Activated T-helper 2 cell treated with anti-CD3 and anti-CD28 coated beads, Interferon-gamma antibody, Interleukin-2, Interleukin-4, amounts not matched to agents 10 μg/mL and 5 μg/mL and 100 μg/mL, durations not matched to agents 14 hours and 24 hours and 36 hours (primary cell): ENCODE measurements at regions not wholly inside any gene's neighbourhood (a gene's known extent, or its start where the extent isn't known, plus 50 kb on each side); places are given as distances from the start of the nearest gene placed in this dataset.
"Not testable (repeated sequence)": the region's sequence is repeated elsewhere in the genome, so short reads cannot be mapped to it uniquely, and the experiment has no call there.

Experiments used
- DNase-seq: peaks from one replicate; pipeline ENCODE4 v3.0.0; 2021; ENCODE audit warnings: low spot score
- H3K27ac Mint-ChIP-seq: one replicate; pipeline ENCODE4 v1.8.0; 2021; ENCODE audit warnings: mixed read lengths
- H3K27me3 Mint-ChIP-seq: one replicate; pipeline ENCODE4 v1.8.0; 2021; ENCODE audit warnings: low read depth, mixed read lengths
- H3K36me3 Mint-ChIP-seq: one replicate; pipeline ENCODE4 v1.8.0; 2021; ENCODE audit warnings: low read depth, mixed read lengths
- H3K4me1 Mint-ChIP-seq: one replicate; pipeline ENCODE4 v1.8.0; 2021; ENCODE audit warnings: low read depth, mixed read lengths
- H3K4me3 Mint-ChIP-seq: one replicate; pipeline ENCODE4 v1.8.0; 2021; ENCODE audit warnings: low read depth, mild to moderate bottlenecking, moderate library complexity, mixed read lengths
- H3K9me3 Mint-ChIP-seq: one replicate; pipeline ENCODE4 v1.8.0; 2021; ENCODE audit warnings: mixed read lengths
- intact Hi-C: fragments of 100-400 bp; cut with micrococcal nuclease; formaldehyde crosslinking; loops from one replicate; pipeline ENCODE4 v1.15.1; 2023

- no peak overlapping the region for H3K4me3 Mint-ChIP-seq
- DNase-seq, result no peak
- H3K4me1 Mint-ChIP-seq, result no peaks in the 10 kb centered on the region
- H3K27ac Mint-ChIP-seq, result no peak overlapping the region
- intact Hi-C loops, result no loop called here
- peaks cover 16% of the 10 kb centered on the region for H3K9me3 Mint-ChIP-seq
- no peaks in the 10 kb centered on the region for H3K27me3 Mint-ChIP-seq
- H3K36me3 Mint-ChIP-seq, result no peaks in the 10 kb centered on the region
These were observed 800.2 kb upstream of the MBL2 start for GRCh38 chr10:53572799-53573198.

- Mint-ChIP-seq H3K36me3 (no peaks in the 10 kb centered on the region), H3K4me3 (no peak overlapping the region), H3K4me1 (no peaks in the 10 kb centered on the region), H3K9me3 (peaks cover 29% of the 10 kb centered on the region), H3K27me3 (no peaks in the 10 kb centered on the region), H3K27ac (no peak overlapping the region)
- no peak for DNase-seq
- intact Hi-C loops, result no loop called here
These were observed 797.6 kb upstream of the MBL2 start for GRCh38 chr10:53570221-53570620.

- Mint-ChIP-seq H3K27ac (no peak overlapping the region), H3K27me3 (no peaks in the 10 kb centered on the region), H3K9me3 (peaks cover 30% of the 10 kb centered on the region), H3K4me1 (no peaks in the 10 kb centered on the region), H3K4me3 (no peak overlapping the region), H3K36me3 (no peaks in the 10 kb centered on the region)
- intact Hi-C loops, result no loop called here
- DNase-seq, result no peak
These were observed 796.9 kb upstream of the MBL2 start for GRCh38 chr10:53569455-53569854.

- Mint-ChIP-seq H3K27ac (no peak overlapping the region), H3K27me3 (no peaks in the 10 kb centered on the region), H3K36me3 (no peaks in the 10 kb centered on the region)
These were observed 776.1 kb upstream of the MBL2 start for GRCh38 chr10:53548664-53549063.

GRCh38 chr10:53547364-53547763 lies 774.8 kb upstream of the MBL2 start:
- no peak overlapping the region for H3K4me3 Mint-ChIP-seq
- no peaks in the 10 kb centered on the region for H3K36me3 Mint-ChIP-seq
- DNase-seq, result no peak
- intact Hi-C loops, result no loop called here
- no peaks in the 10 kb centered on the region for H3K4me1 Mint-ChIP-seq
- no peaks in the 10 kb centered on the region for H3K27me3 Mint-ChIP-seq
- peaks cover 18% of the 10 kb centered on the region for H3K9me3 Mint-ChIP-seq
- no peak overlapping the region for H3K27ac Mint-ChIP-seq

More at GRCh38 chr10:53548664-53549063, 776.1 kb upstream of the MBL2 start:
- DNase-seq, result no peak
- intact Hi-C loops, result no loop called here
- Mint-ChIP-seq H3K4me3 (no peak overlapping the region), H3K9me3 (peaks cover 14% of the 10 kb centered on the region), H3K4me1 (no peaks in the 10 kb centered on the region)

- intact Hi-C loops, result no loop called here
- H3K9me3 Mint-ChIP-seq, result peaks cover 24% of the 10 kb centered on the region
- no peak overlapping the region for H3K27ac Mint-ChIP-seq
- H3K36me3 Mint-ChIP-seq, result no peaks in the 10 kb centered on the region
- H3K4me3 Mint-ChIP-seq, result no peak overlapping the region
- DNase-seq, result no peak
- H3K27me3 Mint-ChIP-seq, result no peaks in the 10 kb centered on the region
- H3K4me1 Mint-ChIP-seq, result no peaks in the 10 kb centered on the region
These were observed 770.8 kb upstream of the MBL2 start for GRCh38 chr10:53543410-53543809.

- intact Hi-C loops, result no loop called here
- Mint-ChIP-seq H3K4me3 (no peak overlapping the region), H3K27me3 (no peaks in the 10 kb centered on the region), H3K9me3 (peaks cover 17% of the 10 kb centered on the region), H3K36me3 (no peaks in the 10 kb centered on the region), H3K27ac (no peak overlapping the region), H3K4me1 (no peaks in the 10 kb centered on the region)
- no peak for DNase-seq
These were observed 764.9 kb upstream of the MBL2 start for GRCh38 chr10:53537508-53537907.

- intact Hi-C loops, result no loop called here
- no peak for DNase-seq
- no peaks in the 10 kb centered on the region for H3K36me3 Mint-ChIP-seq
- H3K4me1 Mint-ChIP-seq, result no peaks in the 10 kb centered on the region
- H3K27me3 Mint-ChIP-seq, result no peaks in the 10 kb centered on the region
- no peak overlapping the region for H3K27ac Mint-ChIP-seq
- H3K9me3 Mint-ChIP-seq, result peaks cover 16% of the 10 kb centered on the region
- no peak overlapping the region for H3K4me3 Mint-ChIP-seq
These were observed 763.7 kb upstream of the MBL2 start for GRCh38 chr10:53536322-53536721.

GRCh38 chr10:53534428-53534827 lies 761.8 kb upstream of the MBL2 start:
- no peak overlapping the region for H3K27ac Mint-ChIP-seq

GRCh38 chr10:53528974-53529373 lies 756.4 kb upstream of the MBL2 start:
- intact Hi-C loops, result no loop called here
- DNase-seq, result no peak
- Mint-ChIP-seq H3K9me3 (peaks cover 9% of the 10 kb centered on the region), H3K4me1 (no peaks in the 10 kb centered on the region), H3K27me3 (no peaks in the 10 kb centered on the region), H3K4me3 (no peak overlapping the region), H3K27ac (no peak overlapping the region), H3K36me3 (no peaks in the 10 kb centered on the region)

More at GRCh38 chr10:53534428-53534827, 761.8 kb upstream of the MBL2 start:
- intact Hi-C loops, result no loop called here
- Mint-ChIP-seq H3K27me3 (no peaks in the 10 kb centered on the region), H3K4me3 (no peak overlapping the region), H3K4me1 (no peaks in the 10 kb centered on the region), H3K9me3 (peaks cover 9% of the 10 kb centered on the region), H3K36me3 (no peaks in the 10 kb centered on the region)
- no peak for DNase-seq

- Mint-ChIP-seq H3K36me3 (no peaks in the 10 kb centered on the region), H3K4me1 (no peaks in the 10 kb centered on the region), H3K27ac (no peak overlapping the region), H3K9me3 (peaks cover 27% of the 10 kb centered on the region), H3K4me3 (no peak overlapping the region), H3K27me3 (no peaks in the 10 kb centered on the region)
- intact Hi-C loops, result no loop called here
- DNase-seq, result no peak
These were observed 748.5 kb upstream of the MBL2 start for GRCh38 chr10:53521046-53521445.

- no peaks in the 10 kb centered on the region for H3K4me1 Mint-ChIP-seq
- peaks cover 30% of the 10 kb centered on the region for H3K9me3 Mint-ChIP-seq
- H3K36me3 Mint-ChIP-seq, result no peaks in the 10 kb centered on the region
- H3K27me3 Mint-ChIP-seq, result no peaks in the 10 kb centered on the region
- intact Hi-C loops, result no loop called here
- no peak for DNase-seq
- no peak overlapping the region for H3K27ac Mint-ChIP-seq
- H3K4me3 Mint-ChIP-seq, result no peak overlapping the region
These were observed 735.6 kb upstream of the MBL2 start for GRCh38 chr10:53508197-53508596.

GRCh38 chr10:53504492-53504891 lies 731.9 kb upstream of the MBL2 start:
- H3K36me3 Mint-ChIP-seq, H3K27me3 Mint-ChIP-seq, DNase-seq, H3K4me1 Mint-ChIP-seq, H3K27ac Mint-ChIP-seq, H3K4me3 Mint-ChIP-seq, intact Hi-C loops: not testable (repeated sequence)
- H3K9me3 Mint-ChIP-seq, result peaks cover 49% of the 10 kb centered on the region

- no peaks in the 10 kb centered on the region for H3K36me3 Mint-ChIP-seq
- H3K27ac Mint-ChIP-seq, result no peak overlapping the region
- intact Hi-C loops, result no loop called here
- no peaks in the 10 kb centered on the region for H3K27me3 Mint-ChIP-seq
- H3K4me3 Mint-ChIP-seq, result no peak overlapping the region
- H3K4me1 Mint-ChIP-seq, result no peaks in the 10 kb centered on the region
- peaks cover 35% of the 10 kb centered on the region for H3K9me3 Mint-ChIP-seq
- no peak for DNase-seq
These were observed 719.2 kb upstream of the MBL2 start for GRCh38 chr10:53491774-53492173.
